HEK293 (cell line): ENCODE measurements at regions not wholly inside any gene's neighbourhood (a gene's known extent, or its start where the extent isn't known, plus 50 kb on each side); places are given as distances from the start of the nearest gene placed in this dataset.

Experiments
- CTCF ChIA-PET: fragments of 350-600 bp; formaldehyde crosslinking; extraction: SDS; loops from one replicate; lab custom pipeline; 2021; ENCODE audit warnings: antibody characterized with exemption; lab: Yijun Ruan, JAX
- POLR2A ChIA-PET: fragments of 300-600 bp; formaldehyde crosslinking; extraction: SDS; loops from one replicate; lab custom pipeline; 2020; ENCODE audit warnings: antibody characterized with exemption, inconsistent platforms; lab: Yijun Ruan, JAX
- H3K27ac ChIP-seq: fragments of 200-500 bp; sonication (Bioruptor generic); 2 replicates; pipeline ENCODE4 v1.5.1; 2014; ENCODE audit warnings: low read depth, low read length, control low read depth, inconsistent platforms; ENCODE audit errors: extremely low read depth
- H3K36me3 ChIP-seq, 2 experiments: fragments of 200-500 bp in 1 of 2; sonication (Bioruptor generic) in 1 of 2; 1 replicate in 1 of 2; 2 replicates in 1 of 2; pipeline ENCODE4 v1.5.1; 2014 to 2017; ENCODE audit warnings: inconsistent platforms in 2 of 2, low read length in 2 of 2; ENCODE audit not compliant: control insufficient read depth in 2 of 2, insufficient read depth in 1 of 2
- H3K4me1 ChIP-seq: fragments of 200-500 bp; sonication (Bioruptor generic); 2 replicates; pipeline ENCODE4 v1.5.1; 2014; ENCODE audit warnings: mild to moderate bottlenecking, low read length, inconsistent platforms; ENCODE audit not compliant: control insufficient read depth, insufficient read depth
- H3K4me3 ChIP-seq: 2 replicates; pipeline ENCODE4 v1.5.1; 2011; ENCODE audit warnings: low read depth, mild to moderate bottlenecking, control low read depth, low read length, moderate library complexity
- H3K9me3 ChIP-seq: fragments of 200-500 bp; sonication (Bioruptor generic); 2 replicates; pipeline ENCODE4 v1.5.1; 2014; ENCODE audit warnings: low read depth, low read length, inconsistent platforms; ENCODE audit not compliant: control insufficient read depth, insufficient read depth
- BCL11B ChIP-seq: fragments of 450-650 bp; formaldehyde crosslinking; IDR thresholded peaks from 2 replicates; pipeline ENCODE4 v1.5.1; 2016; ENCODE audit warnings: low read depth, missing biosample characterization, missing genetic modification characterization
- EGR2 ChIP-seq: fragments of 450-650 bp; formaldehyde crosslinking; IDR thresholded peaks from 2 replicates; pipeline ENCODE4 v1.5.1; 2016; ENCODE audit warnings: low read depth, missing biosample characterization, missing genetic modification characterization
- GLI2 ChIP-seq: fragments of 450-650 bp; formaldehyde crosslinking; IDR thresholded peaks from 2 replicates; pipeline ENCODE4; 2017; ENCODE audit warnings: missing biosample characterization, missing genetic modification characterization, low read depth, borderline replicate concordance
- HIC1 ChIP-seq: fragments of 450-650 bp; formaldehyde crosslinking; IDR thresholded peaks from 2 replicates; pipeline ENCODE4 v1.5.1; 2016; ENCODE audit warnings: missing biosample characterization, missing genetic modification characterization
- HOXC10 ChIP-seq: sonication (generic); formaldehyde crosslinking; IDR thresholded peaks from 2 replicates; pipeline ENCODE4 v1.8.1; 2023; ENCODE audit warnings: mild to moderate bottlenecking, missing genetic modification reagents
- INSM2 ChIP-seq: fragments of 450-650 bp; formaldehyde crosslinking; IDR thresholded peaks from 2 replicates; pipeline ENCODE4 v1.5.1; 2016; ENCODE audit warnings: missing biosample characterization, missing genetic modification characterization
- KLF17 ChIP-seq: fragments of 450-650 bp; formaldehyde crosslinking; IDR thresholded peaks from 2 replicates; pipeline ENCODE4 v1.5.1; 2016; ENCODE audit warnings: missing biosample characterization, missing genetic modification characterization
- PRDM4 ChIP-seq: fragments of 450-650 bp; formaldehyde crosslinking; IDR thresholded peaks from 2 replicates; pipeline ENCODE4 v1.5.1; 2017; ENCODE audit warnings: missing biosample characterization, missing genetic modification characterization
- ZBTB48 ChIP-seq: fragments of 450-650 bp; formaldehyde crosslinking; IDR thresholded peaks from 2 replicates; pipeline ENCODE4 v1.5.1; 2016; ENCODE audit warnings: missing biosample characterization, missing genetic modification characterization
- ZBTB49 ChIP-seq: fragments of 450-650 bp; formaldehyde crosslinking; IDR thresholded peaks from 2 replicates; pipeline ENCODE4 v1.5.1; 2016; ENCODE audit warnings: missing biosample characterization, missing genetic modification characterization, low read depth
- ZBTB6 ChIP-seq: fragments of 450-650 bp; formaldehyde crosslinking; IDR thresholded peaks from 2 replicates; pipeline ENCODE4 v1.5.1; 2017; ENCODE audit warnings: missing biosample characterization, missing genetic modification characterization
- ZEB2 ChIP-seq: fragments of 450-650 bp; formaldehyde crosslinking; IDR thresholded peaks from 2 replicates; pipeline ENCODE4 v1.5.1; 2016; ENCODE audit warnings: missing biosample characterization, missing genetic modification characterization
- ZNF324 ChIP-seq: fragments of 450-650 bp; formaldehyde crosslinking; IDR thresholded peaks from 2 replicates; pipeline ENCODE4 v1.5.1; 2016; ENCODE audit warnings: missing biosample characterization, missing genetic modification characterization
- ZNF394 ChIP-seq: fragments of 450-650 bp; formaldehyde crosslinking; IDR thresholded peaks from 2 replicates; pipeline ENCODE4 v1.5.1; 2016; ENCODE audit warnings: missing biosample characterization, missing genetic modification characterization, mild to moderate bottlenecking, moderate library complexity, borderline replicate concordance
- ZNF521 ChIP-seq: fragments of 450-650 bp; formaldehyde crosslinking; IDR thresholded peaks from 2 replicates; pipeline ENCODE4 v1.5.1; 2017; ENCODE audit warnings: missing biosample characterization, mild to moderate bottlenecking, missing genetic modification characterization
- ZNF561 ChIP-seq: fragments of 450-650 bp; IDR thresholded peaks from 2 replicates; pipeline ENCODE4 v1.5.1; 2018; ENCODE audit warnings: missing biosample characterization, missing genetic modification characterization, borderline replicate concordance
- ZNF585B ChIP-seq: fragments of 450-650 bp; formaldehyde crosslinking; IDR thresholded peaks from 2 replicates; pipeline ENCODE4 v1.5.1; 2016; ENCODE audit warnings: missing biosample characterization, missing genetic modification characterization
- ZNF76 ChIP-seq: fragments of 450-650 bp; formaldehyde crosslinking; IDR thresholded peaks from 2 replicates; pipeline ENCODE4; 2016; ENCODE audit warnings: low read depth, missing biosample characterization, missing genetic modification characterization, borderline replicate concordance
- ZNF776 ChIP-seq: fragments of 450-650 bp; formaldehyde crosslinking; IDR thresholded peaks from 2 replicates; pipeline ENCODE4 v1.5.0; 2017; ENCODE audit warnings: missing biosample characterization, missing genetic modification characterization, borderline replicate concordance
- ZNF791 ChIP-seq: fragments of 450-650 bp; formaldehyde crosslinking; IDR thresholded peaks from 2 replicates; pipeline ENCODE4 v1.5.1; 2016; ENCODE audit warnings: missing biosample characterization, missing genetic modification characterization
- ZNF843 ChIP-seq: fragments of 450-650 bp; formaldehyde crosslinking; IDR thresholded peaks from 2 replicates; pipeline ENCODE4 v1.5.1; 2016; ENCODE audit warnings: missing biosample characterization, missing genetic modification characterization
- ZSCAN23 ChIP-seq: fragments of 450-650 bp; formaldehyde crosslinking; IDR thresholded peaks from 2 replicates; pipeline ENCODE4 v1.5.1; 2016; ENCODE audit warnings: missing biosample characterization, missing genetic modification characterization
- ZSCAN5A ChIP-seq: fragments of 450-650 bp; formaldehyde crosslinking; IDR thresholded peaks from 2 replicates; pipeline ENCODE4 v1.5.1; 2016; ENCODE audit warnings: missing biosample characterization, missing genetic modification characterization

- TF ChIP-seq ZNF324: no peak
- TF ChIP-seq INSM2 (tag by site-specific recombination): no peak
- TF ChIP-seq EGR2: no peak
- TF ChIP-seq ZNF521 (tag by site-specific recombination): no peak
- no peak for TF ChIP-seq ZBTB49
- TF ChIP-seq PRDM4 (tag by site-specific recombination): no peak
- TF ChIP-seq KLF17: no peak
- no peak for TF ChIP-seq ZSCAN23 (tag by site-specific recombination)
- no peak for TF ChIP-seq ZSCAN5A
- TF ChIP-seq ZBTB6 (tag by site-specific recombination): no peak
- TF ChIP-seq ZBTB48 (tag by site-specific recombination): no peak
- CTCF ChIA-PET: interaction anchor here (0.8 kb wide), 1 partner anchor 14 kb away, joined by 3 read pairs; no protein-coding TSS in a partner anchor
- H3K4me3 ChIP-seq: no peak overlapping the region
Observed at GRCh38 chr7:86932038-86932512, 127.4 kb downstream of the ELAPOR2 start.

GRCh38 chr7:86931439-86931838 lies 128.0 kb downstream of the ELAPOR2 start:
- ChIA-PET CTCF (interaction anchor here (1.8 kb wide), 1 partner anchor 216 kb away, joined by 5 read pairs; no protein-coding TSS in a partner anchor), POLR2A (no interaction called here)
- Histone ChIP-seq H3K36me3 (peaks cover 0 to 7% of the 10 kb centered on the region in 2 experiments; a peak in 1 of 3 replicates), H3K4me3 (no peak overlapping the region), H3K27ac (no peak overlapping the region), H3K4me1 (no peaks in the 10 kb centered on the region), H3K9me3 (no peaks in the 10 kb centered on the region)
- TF ChIP-seq HIC1 (tag by site-specific recombination): no peak
- TF ChIP-seq GLI2 (tag by site-specific recombination): no peak
- no peak for TF ChIP-seq ZNF843 (tag by site-specific recombination)
- TF ChIP-seq ZNF561 (tag by site-specific recombination): no peak
- TF ChIP-seq ZEB2 (tag by site-specific recombination): no peak
- no peak for TF ChIP-seq ZNF394 (tag by site-specific recombination)
- TF ChIP-seq ZNF776: no peak
- no peak for TF ChIP-seq HOXC10 (CRISPR knock-in tag)
- no peak for TF ChIP-seq ZNF791 (tag by site-specific recombination)
- no peak for TF ChIP-seq ZNF76 (tag by site-specific recombination)
- no peak for TF ChIP-seq BCL11B (tag by site-specific recombination)
- no peak for TF ChIP-seq ZNF585B (tag by site-specific recombination)

More at GRCh38 chr7:86932038-86932512, 127.4 kb downstream of the ELAPOR2 start:
- no peaks in the 10 kb centered on the region for H3K4me1 ChIP-seq
- H3K27ac ChIP-seq: no peak overlapping the region
- H3K9me3 ChIP-seq: no peaks in the 10 kb centered on the region
- POLR2A ChIA-PET: interaction anchor here (0.7 kb wide), 1 partner anchor 220 kb away, joined by 3 read pairs; the partner anchor contains the start of gene DMTF1
- peaks cover 0 to 8% of the 10 kb centered on the region in 2 experiments; a peak in 1 of 3 replicates for H3K36me3 ChIP-seq
